Pancreas (tissue), 10 donors: ENCODE measurements at regions not wholly inside any gene's neighbourhood (a gene's known extent, or its start where the extent isn't known, plus 50 kb on each side); places are given as distances from the start of the nearest gene placed in this dataset.

ENCODE experiments used
- ATAC-seq, 4 donors: fragments of 200-7000 bp; cut with Tn5 transposase; one replicate each; pipeline versions ENCODE4 v1.8.0 to v1.9.1; 2020; ENCODE audit warnings: mild to moderate bottlenecking in 4 of 4, moderate library complexity in 4 of 4
- DNase-seq, 6 donors: peaks; one replicate each; pipeline ENCODE4 v3.0.0-alpha.2; 2020
- FAIRE-seq: peaks from 2 replicates; lab custom pipeline; 2012; peaks lifted over from hg19 to GRCh38; lab: Jason Lieb, UNC
- H3K27ac ChIP-seq, 4 donors: fragments of 200-600 bp; sonication (generic); 1 replicate in 3 of 4; 2 replicates in 1 of 4; pipeline versions ENCODE4 v1.5.0 to v1.8.0; 2020
- H3K27me3 ChIP-seq, 4 donors: fragments of 200-600 bp; one replicate each; pipeline ENCODE4 v1.8.0; 2021
- H3K36me3 ChIP-seq, 3 donors: fragments of 200-600 bp; sonication (generic) in 1 of 3; one replicate each; pipeline versions ENCODE4 v1.5.0 to v1.8.0; 2020 to 2021
- H3K4me1 ChIP-seq, 3 donors: fragments of 200-600 bp; one replicate each; pipeline ENCODE4 v1.8.0; 2021
- H3K4me3 ChIP-seq, 4 donors: fragments of 200-600 bp; sonication (generic) in 2 of 4; one replicate each; pipeline versions ENCODE4 v1.5.0 to v1.8.0; 2020 to 2021
- H3K9me3 ChIP-seq, 4 donors: fragments of 200-600 bp; one replicate each; pipeline ENCODE4 v1.8.0; 2021
- CTCF ChIP-seq, 4 donors: fragments of 200-600 bp; sonication (generic) in 3 of 4; IDR thresholded peaks; one replicate each; pipeline versions ENCODE4 v1.5.0 to v1.8.0; 2021; ENCODE audit warnings: antibody characterized with exemption in 4 of 4
- WGBS, 2 donors: extraction: QIAGEN DNeasy Blood & Tissue Kit; methylation state at CpG; one replicate each; pipeline ENCODE4 v1.1.7; 2013; 5-methylcytosine and 5-hydroxymethylcytosine counted together
- intact Hi-C, 3 donors: fragments of 100-400 bp; cut with DNase I; formaldehyde crosslinking; loops; one replicate each; pipeline versions ENCODE4 v1.11.1 to v1.14.2; 2022
- donor health status: healthy with polysubstance abuse.
- donor health status: DM: no; HTN: no; CAD: no; lungs with moderate emphysema.
- donor health status: DM: no; HTN: no; CAD: no.
- donor health status: control.
- donor health status: control.
- donor health status: Bipolar disorder and iron deficiency.
- donor health status: DM: yes; HTN: yes; CAD: no.
- donor health status: DM: no; HTN: no; CAD: no.
- donor health status: DM: no; HTN: no; CAD: no.
- donor health status: DM: yes; HTN: yes; CAD: no.

DNA sequence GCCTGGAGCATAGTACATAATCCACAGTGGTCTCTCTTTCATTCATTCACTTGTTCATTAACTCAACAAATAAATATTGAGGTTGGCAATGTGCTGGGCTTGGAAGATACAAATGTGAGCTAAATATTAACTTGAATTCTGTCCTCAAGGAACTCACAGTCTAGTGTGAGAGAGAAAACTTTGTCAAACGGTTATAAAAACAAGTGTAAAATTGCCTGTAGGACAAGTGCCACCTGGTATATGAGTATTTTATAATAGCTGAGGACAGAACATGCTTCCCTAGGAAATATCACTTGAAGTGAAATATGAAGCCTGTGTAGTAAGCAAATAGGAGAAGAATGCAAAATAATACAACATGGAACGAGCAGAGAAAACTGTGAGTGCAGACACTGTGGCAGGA, 173.1 kb upstream of the CMC1 start:
- Histone ChIP-seq H3K4me3 (no peak overlapping the region), H3K9me3 (no peaks in the 10 kb centered on the region), H3K4me1 (no peaks in the 10 kb centered on the region), H3K36me3 (no peaks in the 10 kb centered on the region), H3K27ac (no peak overlapping the region), H3K27me3 (no peaks in the 10 kb centered on the region)
- TF ChIP-seq CTCF (IDR thresholded peaks at IDR 0.05) = no peak
- 43 to 46% methylated on average over 2 of the region's 2 CpGs for WGBS, 2 donors
- FAIRE-seq (no peak), DNase-seq (no peak), ATAC-seq (no peak)
- intact Hi-C loops = no loop called here

DNA sequence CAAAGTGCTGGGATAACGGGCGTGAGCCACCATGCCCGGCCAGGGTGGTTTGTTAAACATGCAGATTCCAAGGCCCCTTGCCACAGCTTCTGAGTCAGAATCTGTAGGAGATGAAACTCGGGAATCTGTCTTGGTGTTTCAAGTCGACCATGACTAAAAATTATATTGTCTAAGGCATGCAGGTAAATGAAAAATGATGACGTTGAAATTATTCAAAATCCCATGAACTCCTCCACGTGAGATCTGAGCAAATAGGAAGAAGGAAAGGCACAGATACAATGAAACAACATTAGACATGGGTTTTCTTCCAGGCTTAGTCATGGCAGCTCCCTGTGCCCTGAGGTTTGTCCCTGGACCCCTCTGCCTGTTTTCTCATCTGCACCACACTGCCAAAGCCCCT, 172.0 kb upstream of the CMC1 start:
- ATAC-seq = no peak
- H3K9me3 ChIP-seq = no peaks in the 10 kb centered on the region
- no peaks in the 10 kb centered on the region for H3K27me3 ChIP-seq
- WGBS, 2 donors = 72 to 83% methylated on average over 7 of the region's 7 CpGs
- H3K4me3 ChIP-seq = no peak overlapping the region
- DNase-seq = no peak
- no peaks in the 10 kb centered on the region for H3K36me3 ChIP-seq
- no peak for TF ChIP-seq CTCF (IDR thresholded peaks at IDR 0.05)
- H3K4me1 ChIP-seq = no peaks in the 10 kb centered on the region
- intact Hi-C loops = no loop called here
- H3K27ac ChIP-seq = no peak overlapping the region
- no peak for FAIRE-seq

- H3K9me3 ChIP-seq = no peaks in the 10 kb centered on the region
- no peak for ATAC-seq
Measured at GRCh38 chr3:28076246-28076645, 165.2 kb upstream of the CMC1 start.

DNA sequence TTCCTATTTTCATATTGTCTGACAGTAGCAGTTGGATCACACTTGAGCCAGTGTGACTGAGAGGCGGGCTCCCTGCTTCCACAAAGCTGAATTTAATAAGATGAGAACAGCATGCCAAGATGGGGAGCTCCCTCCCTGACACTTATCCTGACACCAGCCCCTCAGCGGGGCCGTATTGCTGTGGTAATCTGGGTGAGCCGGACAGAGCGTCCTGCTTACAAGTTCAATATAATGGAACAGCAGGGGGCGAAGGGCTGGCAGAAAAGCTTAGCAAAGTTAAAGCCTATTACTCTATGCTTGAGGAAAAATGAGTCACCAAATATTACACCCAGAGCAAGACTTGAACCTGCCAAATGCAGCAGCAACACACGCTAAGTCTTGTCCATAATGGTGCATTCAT, 163.8 kb upstream of the CMC1 start:
- no peak for TF ChIP-seq CTCF (IDR thresholded peaks at IDR 0.05)

More at GRCh38 chr3:28076246-28076645, 165.2 kb upstream of the CMC1 start:
- no peak overlapping the region for H3K4me3 ChIP-seq
- intact Hi-C loops = no loop called here
- H3K27me3 ChIP-seq = no peaks in the 10 kb centered on the region
- no peak for DNase-seq
- WGBS, 2 donors = 86 to 88% methylated on average over 1 of the region's 1 CpG
- no peak for FAIRE-seq
- no peaks in the 10 kb centered on the region for H3K36me3 ChIP-seq
- TF ChIP-seq CTCF (IDR thresholded peaks at IDR 0.05) = no peak
- H3K27ac ChIP-seq = no peak overlapping the region
- no peaks in the 10 kb centered on the region for H3K4me1 ChIP-seq

GRCh38 chr3:28078536-28078935, 162.9 kb upstream of the CMC1 start:
- Histone ChIP-seq H3K36me3 (no peaks in the 10 kb centered on the region), H3K4me3 (no peak overlapping the region), H3K4me1 (no peaks in the 10 kb centered on the region), H3K27me3 (no peaks in the 10 kb centered on the region), H3K9me3 (no peaks in the 10 kb centered on the region), H3K27ac (no peak overlapping the region)
- DNase-seq (no peak), ATAC-seq (no peak), FAIRE-seq (no peak)
- 71 to 73% methylated on average over 1 of the region's 1 CpG for WGBS, 2 donors
- no peak for TF ChIP-seq CTCF (IDR thresholded peaks at IDR 0.05)
- intact Hi-C loops = no loop called here

More for the DNA sequence above, 163.8 kb upstream of the CMC1 start:
- Histone ChIP-seq H3K36me3 (no peaks in the 10 kb centered on the region), H3K27ac (no peak overlapping the region), H3K4me1 (no peaks in the 10 kb centered on the region), H3K27me3 (no peaks in the 10 kb centered on the region), H3K9me3 (no peaks in the 10 kb centered on the region), H3K4me3 (no peak overlapping the region)
- FAIRE-seq = no peak
- ATAC-seq = peak in 3 of 4 donors; percentile 55 to 71 (median 65)
- intact Hi-C loops = no loop called here
- 65 to 68% methylated on average over 7 of the region's 7 CpGs for WGBS, 2 donors
- peak in 3 of 6 donors; percentile 18 to 48 (median 32) for DNase-seq
